Neural progenitor cell (in vitro differentiated cells): ENCODE measurements at regions not wholly inside any gene's neighbourhood (a gene's known extent, or its start where the extent isn't known, plus 50 kb on each side); places are given as distances from the start of the nearest gene placed in this dataset.

ENCODE experiments used
- CTCF ChIP-seq: fragments of 200-600 bp; sonication (generic); IDR thresholded peaks from 2 replicates; pipeline ENCODE4 v1.5.1; 2017; ENCODE audit warnings: antibody characterized with exemption, mild to moderate bottlenecking
- EZH2 ChIP-seq: fragments of 200-600 bp; sonication (generic); IDR thresholded peaks from 2 replicates; pipeline ENCODE4 v1.6.1; 2017; ENCODE audit warnings: antibody characterized with exemption, mild to moderate bottlenecking, moderate library complexity

DNA sequence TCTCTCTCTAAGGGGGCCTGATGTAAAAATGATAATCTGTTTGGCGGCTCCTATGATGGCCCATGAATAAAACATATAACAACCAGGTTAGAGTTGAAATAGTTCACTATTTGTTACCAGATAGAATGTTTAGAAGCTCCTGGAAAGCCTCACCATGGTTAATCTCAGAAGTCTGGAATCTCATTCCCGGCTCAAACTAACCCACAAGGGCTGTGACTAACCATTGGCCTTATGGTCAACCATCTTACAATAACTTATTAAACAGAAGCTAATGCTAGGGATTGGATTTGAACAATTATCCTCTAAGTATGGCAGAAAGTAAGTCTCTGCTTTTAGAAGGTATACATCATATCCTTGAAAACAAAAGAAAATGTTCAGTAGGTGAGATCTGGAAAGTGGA is 134.1 kb upstream of the ADGRL2 start:
- TF ChIP-seq EZH2: no peak
- TF ChIP-seq CTCF: no peak
